ENCODE measurements at regions not wholly inside any gene's neighbourhood (a gene's known extent, or its start where the extent isn't known, plus 50 kb on each side); places are given as distances from the start of the nearest gene placed in this dataset.

GRCh38 chr12:123100882-123101281 is 50.0 kb downstream of the PITPNM2 start:
- no peak for DNase-seq (ENCODE audit: low read depth)

GRCh38 chr12:123100450-123100849 is 50.4 kb downstream of the PITPNM2 start:
- no peak for DNase-seq (ENCODE audit: low read depth)

- no peak for DNase-seq (ENCODE audit: low read depth)
Measured at GRCh38 chr12:123099560-123100192, 51.2 kb downstream of the PITPNM2 start.

GRCh38 chr12:123098780-123099179 is 52.1 kb downstream of the PITPNM2 start:
- no peak for DNase-seq (ENCODE audit: low read depth)

GRCh38 chr12:123097561-123098084 is 53.3 kb downstream of the PITPNM2 start:
- DNase-seq (ENCODE audit: low read depth): no peak

- no peak for DNase-seq (ENCODE audit: low read depth)
Measured at GRCh38 chr12:123096741-123097140, 54.1 kb downstream of the PITPNM2 start.

- DNase-seq (ENCODE audit: low read depth): no peak
Measured at GRCh38 chr12:123096182-123096581, 54.7 kb downstream of the PITPNM2 start.

GRCh38 chr12:123095078-123095881 is 55.6 kb downstream of the PITPNM2 start:
- no peak for DNase-seq (ENCODE audit: low read depth)

GRCh38 chr12:123094349-123095077 is 56.4 kb downstream of the PITPNM2 start:
- no peak for DNase-seq (ENCODE audit: low read depth)

- DNase-seq (ENCODE audit: low read depth): no peak
Measured at GRCh38 chr12:123092866-123093265, 58.0 kb downstream of the PITPNM2 start.

- no peak for DNase-seq (ENCODE audit: low read depth)
Measured at GRCh38 chr12:123091230-123092150, 59.4 kb downstream of the PITPNM2 start.

GRCh38 chr12:123089631-123090353 is 61.1 kb downstream of the PITPNM2 start:
- DNase-seq (ENCODE audit: low read depth): no peak

- DNase-seq (ENCODE audit: low read depth): no peak
Measured at GRCh38 chr12:123089140-123089539, 61.8 kb downstream of the PITPNM2 start.

GRCh38 chr12:123085730-123086487 is 65.0 kb downstream of the PITPNM2 start:
- no peak for DNase-seq (ENCODE audit: low read depth)

- DNase-seq (ENCODE audit: low read depth): no peak
Measured at GRCh38 chr12:123085066-123085465, 65.8 kb downstream of the PITPNM2 start.

GRCh38 chr12:123083661-123084571 is 67.0 kb downstream of the PITPNM2 start:
- DNase-seq (ENCODE audit: low read depth): no peak

- DNase-seq (ENCODE audit: low read depth): no peak
Measured at GRCh38 chr12:123080634-123081033, 70.3 kb downstream of the PITPNM2 start.

- no peak for DNase-seq (ENCODE audit: low read depth)
Measured at GRCh38 chr12:123078531-123079155, 72.2 kb downstream of the PITPNM2 start.

- DNase-seq (ENCODE audit: low read depth): no peak
Measured at GRCh38 chr12:123078120-123078465, 72.8 kb downstream of the PITPNM2 start.
